AG04450 (cell line): ENCODE measurements at regions not wholly inside any gene's neighbourhood (a gene's known extent, or its start where the extent isn't known, plus 50 kb on each side); places are given as distances from the start of the nearest gene placed in this dataset.

Source experiments
- CTCF ChIA-PET: fragments of 300-600, 350-600 bp; formaldehyde crosslinking; extraction: SDS; loops from one replicate; lab custom pipeline; 2022; ENCODE audit warnings: antibody characterized with exemption, inconsistent platforms; lab: Charles Lee
- POLR2A ChIA-PET: fragments of 350-600 bp; formaldehyde crosslinking; extraction: SDS; loops from one replicate; lab custom pipeline; 2021; ENCODE audit warnings: antibody characterized with exemption, inconsistent platforms; lab: Yijun Ruan, JAX
- DNase-seq: peaks from one replicate; pipeline ENCODE4 v3.0.0-alpha.2; 2011; ENCODE audit warnings: low read depth, low spot score
- H3K27ac ChIP-seq: one replicate; pipeline ENCODE4 v1.5.1; 2012; ENCODE audit warnings: low read depth, low read length, control low read depth
- H3K27me3 ChIP-seq: one replicate; pipeline ENCODE4 v1.6.0; 2012; ENCODE audit warnings: low read length; ENCODE audit not compliant: control insufficient read depth, insufficient read depth
- H3K4me3 ChIP-seq: 2 replicates; pipeline ENCODE4 v1.5.1; 2011; ENCODE audit warnings: mild to moderate bottlenecking, low read depth, low read length, control low read depth
- H3K9me3 ChIP-seq: 2 replicates; pipeline ENCODE4 v1.5.1; 2012; ENCODE audit warnings: low read length; ENCODE audit not compliant: control insufficient read depth, insufficient read depth
- CTCF ChIP-seq: IDR thresholded peaks from 2 replicates; pipeline ENCODE4 v1.5.1; 2011; ENCODE audit warnings: low read depth, low read length, control low read depth, inconsistent platforms

GRCh38 chr3:104768886-104769285 is 597.8 kb upstream of the ALCAM start:
- no peak for TF ChIP-seq CTCF
- no peak overlapping the region for H3K27ac ChIP-seq
- ChIA-PET POLR2A (no interaction called here), CTCF (no interaction called here)
- H3K4me3 ChIP-seq: no peak overlapping the region
- no peaks in the 10 kb centered on the region for H3K27me3 ChIP-seq
- DNase-seq: no peak
- no peaks in the 10 kb centered on the region for H3K9me3 ChIP-seq

- POLR2A ChIA-PET: no interaction called here
- DNase-seq: no peak
- CTCF ChIA-PET: no interaction called here
- H3K9me3 ChIP-seq: 0 out of 2 replicates have a peak, but pooled peaks cover 4% of the 10 kb centered on the region
- no peaks in the 10 kb centered on the region for H3K27me3 ChIP-seq
- H3K27ac ChIP-seq: no peak overlapping the region
- H3K4me3 ChIP-seq: no peak overlapping the region
- TF ChIP-seq CTCF: no peak
These were observed 587.4 kb upstream of the ALCAM start for GRCh38 chr3:104779324-104779723.

- no peaks in the 10 kb centered on the region for H3K27me3 ChIP-seq
- H3K9me3 ChIP-seq: 0 out of 2 replicates have a peak, but pooled peaks cover 4% of the 10 kb centered on the region
- H3K4me3 ChIP-seq: no peak overlapping the region
- CTCF ChIA-PET: no interaction called here
- POLR2A ChIA-PET: no interaction called here
- no peak overlapping the region for H3K27ac ChIP-seq
- no peak for DNase-seq
- no peak for TF ChIP-seq CTCF
These were observed 585.6 kb upstream of the ALCAM start for GRCh38 chr3:104781112-104781511.

GRCh38 chr3:104785947-104786346 is 580.8 kb upstream of the ALCAM start:
- CTCF ChIA-PET: no interaction called here
- POLR2A ChIA-PET: no interaction called here
- DNase-seq: no peak

GRCh38 chr3:104787306-104787705 is 579.4 kb upstream of the ALCAM start:
- POLR2A ChIA-PET: no interaction called here

More at GRCh38 chr3:104785947-104786346, 580.8 kb upstream of the ALCAM start:
- Histone ChIP-seq H3K9me3 (no peaks in the 10 kb centered on the region), H3K27me3 (no peaks in the 10 kb centered on the region), H3K4me3 (no peak overlapping the region), H3K27ac (no peak overlapping the region)
- TF ChIP-seq CTCF: no peak

More at GRCh38 chr3:104787306-104787705, 579.4 kb upstream of the ALCAM start:
- TF ChIP-seq CTCF: no peak
- no peak for DNase-seq
- Histone ChIP-seq H3K27me3 (no peaks in the 10 kb centered on the region), H3K9me3 (no peaks in the 10 kb centered on the region), H3K4me3 (no peak overlapping the region), H3K27ac (no peak overlapping the region)
- CTCF ChIA-PET: no interaction called here
